ENCODE measurements at regions not wholly inside any gene's neighbourhood (a gene's known extent, or its start where the extent isn't known, plus 50 kb on each side); places are given as distances from the start of the nearest gene placed in this dataset.

- TF ChIP-seq GATA3 (IDR thresholded peaks at IDR 0.05; ENCODE audit: low read depth, low read length), result no peak
- no peak for TF ChIP-seq GATA2 (IDR thresholded peaks at IDR 0.05; ENCODE audit: low read depth, low read length)
These were observed 893.8 kb upstream of the INTU start for GRCh38 chr4:126738926-126739325.

GRCh38 chr4:126740687-126741086 is 892.1 kb upstream of the INTU start:
- TF ChIP-seq GATA2 (IDR thresholded peaks at IDR 0.05; ENCODE audit: low read depth, low read length) (no peak), GATA3 (IDR thresholded peaks at IDR 0.05; ENCODE audit: low read depth, low read length) (no peak)

GRCh38 chr4:126742048-126742447 is 890.7 kb upstream of the INTU start:
- TF ChIP-seq GATA2 (IDR thresholded peaks at IDR 0.05; ENCODE audit: low read depth, low read length) (no peak), GATA3 (IDR thresholded peaks at IDR 0.05; ENCODE audit: low read depth, low read length) (no peak)

- TF ChIP-seq GATA2 (IDR thresholded peaks at IDR 0.05; ENCODE audit: low read depth, low read length), result no peak
- no peak for TF ChIP-seq GATA3 (IDR thresholded peaks at IDR 0.05; ENCODE audit: low read depth, low read length)
These were observed 889.9 kb upstream of the INTU start for GRCh38 chr4:126742885-126743284.

GRCh38 chr4:126748736-126749135 is 884.0 kb upstream of the INTU start:
- TF ChIP-seq GATA3 (IDR thresholded peaks at IDR 0.05; ENCODE audit: low read depth, low read length) (no peak), GATA2 (IDR thresholded peaks at IDR 0.05; ENCODE audit: low read depth, low read length) (no peak)

GRCh38 chr4:126750723-126751122 is 882.0 kb upstream of the INTU start:
- TF ChIP-seq GATA3 (IDR thresholded peaks at IDR 0.05; ENCODE audit: low read depth, low read length) (no peak), GATA2 (IDR thresholded peaks at IDR 0.05; ENCODE audit: low read depth, low read length) (no peak; the same call in 1 of the 2 replicates)

- TF ChIP-seq GATA3 (IDR thresholded peaks at IDR 0.05; ENCODE audit: low read depth, low read length), result no peak
- TF ChIP-seq GATA2 (IDR thresholded peaks at IDR 0.05; ENCODE audit: low read depth, low read length), result no peak
These were observed 880.6 kb upstream of the INTU start for GRCh38 chr4:126752126-126752525.

GRCh38 chr4:126752702-126753101 is 880.1 kb upstream of the INTU start:
- TF ChIP-seq GATA2 (IDR thresholded peaks at IDR 0.05; ENCODE audit: low read depth, low read length), result no peak
- TF ChIP-seq GATA3 (IDR thresholded peaks at IDR 0.05; ENCODE audit: low read depth, low read length), result no peak

GRCh38 chr4:126753592-126753991 is 879.2 kb upstream of the INTU start:
- no peak for TF ChIP-seq GATA3 (IDR thresholded peaks at IDR 0.05; ENCODE audit: low read depth, low read length)
- no peak for TF ChIP-seq GATA2 (IDR thresholded peaks at IDR 0.05; ENCODE audit: low read depth, low read length)

- TF ChIP-seq GATA3 (IDR thresholded peaks at IDR 0.05; ENCODE audit: low read depth, low read length) (no peak), GATA2 (IDR thresholded peaks at IDR 0.05; ENCODE audit: low read depth, low read length) (no peak)
These were observed 877.3 kb upstream of the INTU start for GRCh38 chr4:126755506-126755905.

GRCh38 chr4:126756050-126756829 is 876.5 kb upstream of the INTU start:
- TF ChIP-seq GATA3 (IDR thresholded peaks at IDR 0.05; ENCODE audit: low read depth, low read length) (no peak), GATA2 (IDR thresholded peaks at IDR 0.05; ENCODE audit: low read depth, low read length) (no peak)

GRCh38 chr4:126757219-126757618 is 875.5 kb upstream of the INTU start:
- TF ChIP-seq GATA2 (IDR thresholded peaks at IDR 0.05; ENCODE audit: low read depth, low read length), result no peak

- TF ChIP-seq GATA2 (IDR thresholded peaks at IDR 0.05; ENCODE audit: low read depth, low read length) (no peak), GATA3 (IDR thresholded peaks at IDR 0.05; ENCODE audit: low read depth, low read length) (no peak)
These were observed 874.3 kb upstream of the INTU start for GRCh38 chr4:126758493-126758892.

GRCh38 chr4:126761947-126762662 is 870.7 kb upstream of the INTU start:
- TF ChIP-seq GATA2 (IDR thresholded peaks at IDR 0.05; ENCODE audit: low read depth, low read length) (no peak), GATA3 (IDR thresholded peaks at IDR 0.05; ENCODE audit: low read depth, low read length) (no peak)

- TF ChIP-seq GATA3 (IDR thresholded peaks at IDR 0.05; ENCODE audit: low read depth, low read length) (no peak), GATA2 (IDR thresholded peaks at IDR 0.05; ENCODE audit: low read depth, low read length) (no peak)
These were observed 870.0 kb upstream of the INTU start for GRCh38 chr4:126762663-126763247.

Data from SH-SY5Y (cell line).